ENCODE measurements at regions not wholly inside any gene's neighbourhood (a gene's known extent, or its start where the extent isn't known, plus 50 kb on each side); places are given as distances from the start of the nearest gene placed in this dataset.
"Not testable (repeated sequence)": the region's sequence is repeated elsewhere in the genome, so short reads cannot be mapped to it uniquely, and the experiment has no call there.

DNA sequence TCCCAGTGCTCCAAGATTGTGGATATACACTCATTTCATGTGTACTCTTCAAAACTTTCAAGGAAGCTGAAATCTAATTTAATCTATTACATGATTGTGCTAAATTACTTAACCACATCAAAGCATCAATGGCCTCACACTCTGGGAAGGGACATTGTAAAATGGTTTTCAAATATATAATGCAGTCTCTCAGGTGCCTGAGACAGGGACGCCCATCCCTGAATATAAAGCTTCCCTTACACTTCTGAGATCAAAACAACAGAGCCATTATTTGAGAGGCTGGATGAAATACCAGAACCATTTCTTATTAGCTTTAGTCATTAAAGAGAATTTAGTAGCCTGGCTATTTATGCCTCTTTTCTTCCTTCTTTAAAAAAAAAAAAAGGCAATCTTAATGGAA, 259.2 kb upstream of the NFIA start:
- H3K4me3 Mint-ChIP-seq = no peak overlapping the region
- ATAC-seq = no peak
- no peaks in the 10 kb centered on the region for H3K27me3 Mint-ChIP-seq
- no peak for DNase-seq
- no peak overlapping the region for H3K27ac Mint-ChIP-seq
- no peaks in the 10 kb centered on the region for H3K4me1 Mint-ChIP-seq
- peaks cover 0 to 10% of the 10 kb centered on the region in 2 donors for H3K9me3 Mint-ChIP-seq

DNA sequence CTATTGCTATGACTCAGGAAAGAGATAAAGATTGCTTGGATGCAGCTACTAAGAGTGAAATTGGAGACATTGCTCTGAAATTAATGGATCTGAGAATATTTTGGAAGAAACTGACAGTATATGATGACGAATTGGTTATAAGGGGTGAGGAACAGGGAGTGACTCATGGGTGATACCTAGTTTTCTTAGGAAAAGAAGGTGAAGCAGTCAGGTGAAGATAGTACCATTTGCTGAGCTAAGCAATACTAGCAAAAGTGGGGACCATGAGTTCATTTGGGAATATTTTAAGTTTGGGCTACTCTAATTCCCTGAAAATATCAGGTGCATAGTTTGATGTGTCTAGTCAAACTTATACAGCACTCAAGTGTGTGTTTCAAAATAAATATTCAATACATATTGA, 260.1 kb upstream of the NFIA start:
- peaks cover 0 to 10% of the 10 kb centered on the region in 2 donors for H3K9me3 Mint-ChIP-seq
- H3K27me3 Mint-ChIP-seq = no peaks in the 10 kb centered on the region
- DNase-seq (no peak), ATAC-seq (no peak)
- H3K4me3 Mint-ChIP-seq = no peak overlapping the region
- no peak overlapping the region for H3K27ac Mint-ChIP-seq
- H3K4me1 Mint-ChIP-seq = no peaks in the 10 kb centered on the region

DNA sequence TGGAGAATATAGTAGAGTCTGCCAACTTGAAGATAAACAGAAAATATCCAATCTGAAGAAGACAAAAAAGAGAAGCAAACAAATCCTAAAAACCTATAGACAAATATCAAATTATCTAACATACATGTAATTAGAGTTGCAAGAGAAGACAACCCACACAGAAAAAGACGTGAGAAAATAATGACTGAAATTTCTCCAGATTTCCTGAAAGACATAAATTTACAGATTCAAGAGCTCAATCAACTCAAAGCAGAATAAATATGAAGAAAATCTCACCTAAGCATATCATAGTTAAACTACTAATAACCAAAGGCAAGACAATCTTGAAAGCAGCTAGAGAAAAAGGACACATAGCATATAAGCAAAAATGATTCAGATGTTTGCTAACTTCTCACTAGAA, 261.2 kb upstream of the NFIA start:
- DNase-seq (no peak), ATAC-seq (no peak)
- H3K4me1 Mint-ChIP-seq = no peaks in the 10 kb centered on the region
- H3K9me3 Mint-ChIP-seq = peaks cover 0 to under 1% of the 10 kb centered on the region in 2 donors
- H3K27me3 Mint-ChIP-seq = no peaks in the 10 kb centered on the region
- H3K27ac Mint-ChIP-seq = no peak overlapping the region
- no peak overlapping the region for H3K4me3 Mint-ChIP-seq

DNA sequence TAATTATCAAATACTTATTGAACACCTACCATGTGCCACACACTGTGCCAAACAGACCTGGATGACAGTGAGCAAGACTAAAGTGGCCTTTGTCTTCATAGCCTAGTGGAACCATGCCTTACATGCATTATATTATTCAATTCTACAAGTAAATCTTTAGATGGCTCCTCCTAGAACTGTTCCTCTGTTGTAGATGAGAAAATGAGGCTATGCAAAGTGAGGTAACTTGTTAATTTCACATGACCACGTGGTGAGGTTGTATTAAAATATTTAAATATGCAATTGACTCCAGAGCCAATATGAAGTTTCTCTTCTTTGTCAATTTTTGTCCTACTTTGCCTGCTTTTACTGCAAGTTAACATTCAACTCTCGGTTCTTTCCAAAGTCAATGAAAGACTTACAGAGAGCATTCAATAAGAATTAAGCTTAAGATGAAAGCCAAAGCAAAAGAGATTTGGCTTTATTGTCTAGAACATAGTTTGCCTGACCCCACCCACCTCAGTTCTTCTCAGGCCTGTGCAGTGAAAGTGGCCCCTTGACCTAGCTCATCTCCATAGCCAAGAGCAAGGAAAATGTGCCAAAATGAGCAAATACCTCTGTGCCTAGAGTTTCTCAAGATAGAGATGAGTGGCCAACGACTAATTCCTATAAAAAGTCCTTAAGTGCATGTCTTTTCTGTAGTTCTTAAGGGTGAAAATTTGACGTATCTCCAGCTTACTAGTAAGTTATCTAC, 263.2 kb upstream of the NFIA start:
- Mint-ChIP-seq H3K4me1 (no peaks in the 10 kb centered on the region), H3K27me3 (no peaks in the 10 kb centered on the region), H3K9me3 (no peaks in the 10 kb centered on the region), H3K4me3 (no peak overlapping the region), H3K27ac (no peak overlapping the region)
- no peak for DNase-seq
- no peak for ATAC-seq

DNA sequence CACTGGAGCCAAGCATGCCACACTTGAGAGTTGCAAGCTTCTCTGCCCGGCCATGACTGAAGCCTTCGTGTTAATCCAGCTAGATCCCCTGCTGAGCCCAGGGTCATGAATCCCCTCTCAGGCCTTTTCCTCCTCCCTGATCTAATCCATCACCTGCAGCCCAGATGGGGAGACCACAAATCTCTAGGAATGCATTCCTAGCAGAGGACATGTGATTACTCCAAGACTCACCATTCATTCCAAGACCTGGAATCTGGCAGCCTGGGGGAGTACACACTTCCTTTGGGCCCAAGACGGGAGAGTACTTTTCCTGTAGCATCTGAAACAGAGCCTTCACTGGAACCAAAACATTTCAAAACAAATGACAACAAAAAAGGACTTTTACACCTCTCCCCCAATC, 269.3 kb upstream of the NFIA start:
- Mint-ChIP-seq H3K9me3 (no peaks in the 10 kb centered on the region), H3K4me3 (no peak overlapping the region), H3K27me3 (peaks cover 10% of the 10 kb centered on the region), H3K27ac (peak overlapping the region; percentile 23 to 36), H3K4me1 (no peaks in the 10 kb centered on the region)
- ATAC-seq (no peak), DNase-seq (no peak)

DNA sequence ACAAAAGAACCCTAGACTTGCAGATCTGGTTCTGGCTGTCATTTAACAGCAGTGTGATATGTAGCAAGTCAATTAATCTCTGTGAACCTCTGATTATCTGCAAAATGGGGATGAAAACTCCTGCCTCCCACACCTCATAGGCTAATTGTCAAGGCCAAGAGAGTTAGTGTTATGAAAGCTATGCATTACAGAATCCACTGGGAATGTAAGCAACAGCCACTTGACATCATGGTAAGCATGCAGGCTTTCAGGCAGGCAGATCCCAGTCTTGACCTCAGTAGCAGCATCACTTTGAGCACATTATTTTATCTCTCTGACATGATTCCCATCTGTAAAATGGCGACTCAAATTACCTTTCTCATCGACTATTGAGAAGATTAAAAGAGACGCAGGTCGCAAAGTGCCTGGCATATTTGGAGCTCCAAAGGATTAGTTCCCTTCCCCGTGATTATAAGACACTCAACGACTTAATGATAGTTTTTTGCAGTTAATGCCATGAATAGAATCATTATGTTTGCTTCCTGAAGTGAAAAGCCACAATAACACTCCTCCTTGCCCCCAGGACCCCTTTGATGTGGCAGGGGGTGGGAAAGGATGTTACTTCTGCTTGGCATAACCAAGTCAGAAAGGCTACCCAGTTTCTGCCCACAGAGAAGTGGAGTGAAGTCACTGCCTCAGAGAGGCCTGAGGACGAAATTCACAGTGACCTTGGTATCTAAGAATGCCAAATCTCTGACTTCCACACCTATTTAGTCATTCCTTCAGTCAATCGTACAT, 273.0 kb upstream of the NFIA start:
- ATAC-seq = no peak
- H3K4me3 Mint-ChIP-seq = no peak overlapping the region
- peaks cover 12 to 15% of the 10 kb centered on the region in 2 donors for H3K9me3 Mint-ChIP-seq
- H3K27me3 Mint-ChIP-seq = peaks cover 10% of the 10 kb centered on the region
- H3K27ac Mint-ChIP-seq = no peak overlapping the region
- DNase-seq = no peak
- H3K4me1 Mint-ChIP-seq = no peaks in the 10 kb centered on the region

DNA sequence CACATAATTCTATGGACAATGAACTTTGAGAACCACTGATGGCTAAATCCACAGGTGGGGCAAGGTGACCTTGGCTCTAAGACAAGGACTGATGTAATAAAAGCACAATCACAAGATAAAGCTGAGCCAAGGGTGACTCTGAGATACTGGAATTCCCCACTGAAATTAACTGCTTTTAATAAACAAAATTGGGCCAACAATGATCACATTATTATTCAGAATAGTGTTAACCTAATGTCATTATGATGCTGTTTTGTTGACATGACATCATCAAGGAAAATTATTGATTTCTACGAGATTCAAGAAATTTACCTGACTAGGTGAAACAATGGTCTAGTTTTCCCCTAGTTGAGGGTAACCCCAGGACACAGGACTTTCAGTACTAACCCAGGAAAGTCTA, 273.7 kb upstream of the NFIA start:
- H3K9me3 Mint-ChIP-seq = peaks cover 12 to 15% of the 10 kb centered on the region in 2 donors
- DNase-seq (no peak), ATAC-seq (no peak)
- H3K27ac Mint-ChIP-seq = no peak overlapping the region
- peaks cover 10% of the 10 kb centered on the region for H3K27me3 Mint-ChIP-seq
- H3K4me3 Mint-ChIP-seq = no peak overlapping the region
- no peaks in the 10 kb centered on the region for H3K4me1 Mint-ChIP-seq

DNA sequence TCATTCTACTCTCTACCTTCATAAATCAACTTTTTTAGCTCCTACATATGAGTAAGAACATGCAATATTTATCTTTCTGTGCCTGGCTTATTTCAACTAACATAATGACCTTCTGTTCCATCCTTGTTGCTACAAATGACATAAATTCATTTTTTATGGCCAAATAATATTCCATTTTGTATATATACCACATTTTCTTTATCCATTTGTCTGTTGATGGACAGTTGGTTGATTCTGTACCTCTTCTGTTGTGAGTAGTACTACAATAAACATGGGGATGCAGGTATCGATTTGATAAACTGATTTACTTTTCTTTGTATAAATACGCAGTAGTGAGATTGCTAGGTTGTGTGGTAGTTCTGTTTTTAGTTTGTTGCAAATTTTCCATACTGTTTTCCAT, 279.5 kb upstream of the NFIA start:
- DNase-seq = no peak
- Mint-ChIP-seq H3K4me3 (no peak overlapping the region), H3K4me1 (no peaks in the 10 kb centered on the region), H3K27ac (no peak overlapping the region), H3K27me3 (no peaks in the 10 kb centered on the region), H3K9me3 (peaks cover 14 to 18% of the 10 kb centered on the region in 2 donors)
- no peak for ATAC-seq

DNA sequence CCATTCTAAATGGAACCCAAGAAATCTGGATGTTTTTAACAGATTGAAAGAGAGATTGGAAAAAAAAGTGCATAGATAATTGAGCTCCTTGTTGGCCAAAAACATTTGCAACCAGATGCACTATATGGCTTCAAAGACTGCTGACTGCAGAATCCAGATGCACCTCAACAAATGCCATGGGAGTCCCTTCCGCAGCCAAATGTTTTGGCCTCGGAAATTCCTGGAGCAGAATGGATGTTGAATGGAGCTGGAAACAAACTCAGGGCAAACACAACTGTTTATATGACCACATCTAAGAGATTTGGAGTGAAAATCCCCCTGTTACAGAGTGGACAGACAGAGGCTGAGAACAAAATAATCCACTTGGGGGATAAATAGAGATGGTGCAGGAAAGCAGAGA, 285.0 kb upstream of the NFIA start:
- Mint-ChIP-seq H3K27me3 (no peaks in the 10 kb centered on the region), H3K9me3 (no peaks in the 10 kb centered on the region)

DNA sequence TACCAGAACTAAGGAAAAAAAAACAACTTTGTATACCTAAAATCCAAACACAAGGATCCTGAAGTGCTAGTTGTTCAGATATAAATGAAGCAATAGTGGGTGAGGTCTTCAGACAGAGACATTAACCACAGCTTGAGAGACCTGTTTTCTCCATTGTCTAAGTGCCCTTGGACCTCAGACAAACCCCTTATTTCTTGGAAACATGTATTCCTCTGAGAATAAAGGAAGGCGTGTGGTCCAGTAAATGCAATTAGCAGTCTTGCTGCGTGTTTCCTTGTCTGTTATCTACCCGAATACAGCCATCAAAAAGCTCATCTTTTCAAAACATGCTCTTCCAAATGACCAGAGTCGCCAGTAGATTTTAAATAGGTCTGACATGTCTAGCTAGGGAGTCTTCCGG, 291.1 kb upstream of the NFIA start:
- no peak for ATAC-seq
- H3K4me3 Mint-ChIP-seq = no peak overlapping the region
- H3K4me1 Mint-ChIP-seq = no peaks in the 10 kb centered on the region
- no peak overlapping the region for H3K27ac Mint-ChIP-seq
- no peaks in the 10 kb centered on the region for H3K27me3 Mint-ChIP-seq
- DNase-seq = no peak
- no peaks in the 10 kb centered on the region for H3K9me3 Mint-ChIP-seq

More for the DNA sequence above, 285.0 kb upstream of the NFIA start:
- Mint-ChIP-seq H3K27ac (no peak overlapping the region), H3K4me1 (no peaks in the 10 kb centered on the region), H3K4me3 (no peak overlapping the region)
- ATAC-seq (no peak), DNase-seq (no peak)

DNA sequence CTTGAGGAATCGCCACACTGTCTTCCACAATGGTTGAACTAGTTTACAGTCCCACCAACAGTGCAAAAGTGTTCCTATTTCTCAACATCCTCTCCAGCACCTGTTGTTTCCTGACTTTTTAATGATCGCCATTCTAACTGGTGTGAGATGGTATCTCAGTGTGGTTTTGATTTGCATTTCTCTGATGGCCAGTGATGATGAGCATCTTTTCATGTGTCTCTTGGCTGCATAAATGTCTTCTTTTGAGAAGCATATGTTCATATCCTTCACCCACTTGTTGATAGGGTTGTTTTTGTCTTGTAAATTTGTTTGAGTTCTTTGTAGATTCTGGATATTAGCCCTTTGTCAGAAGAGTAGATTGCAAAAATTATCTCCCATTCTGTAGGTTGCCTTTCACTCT, 309.3 kb upstream of the NFIA start:
- peaks cover 0 to 19% of the 10 kb centered on the region in 2 donors for H3K9me3 Mint-ChIP-seq
- not testable (repeated sequence) for ATAC-seq, H3K4me3 Mint-ChIP-seq, H3K27me3 Mint-ChIP-seq, H3K4me1 Mint-ChIP-seq, H3K27ac Mint-ChIP-seq, DNase-seq

DNA sequence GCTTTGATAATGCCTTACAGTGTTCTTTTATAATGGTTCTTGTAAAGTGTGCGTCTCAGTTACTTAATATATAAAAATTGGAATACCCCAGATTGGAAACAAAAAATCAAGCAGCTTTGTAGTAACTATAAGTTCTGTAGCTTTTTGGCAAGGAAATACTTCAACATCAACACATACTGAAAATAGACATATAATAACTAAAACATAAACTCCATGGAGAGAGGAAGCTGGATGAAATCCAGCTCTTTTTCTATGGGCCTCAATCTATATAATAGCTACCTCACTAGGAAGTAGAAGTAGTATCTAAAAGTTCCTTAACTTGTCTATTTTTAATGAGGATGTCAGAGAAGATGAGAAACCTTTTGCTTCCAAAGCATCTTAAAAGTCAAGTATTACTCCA, 313.3 kb upstream of the NFIA start:
- DNase-seq = no peak
- ATAC-seq = no peak
- peaks cover 0 to 12% of the 10 kb centered on the region in 2 donors for H3K9me3 Mint-ChIP-seq
- H3K27ac Mint-ChIP-seq = no peak overlapping the region
- no peak overlapping the region for H3K4me3 Mint-ChIP-seq
- no peaks in the 10 kb centered on the region for H3K4me1 Mint-ChIP-seq
- H3K27me3 Mint-ChIP-seq = no peaks in the 10 kb centered on the region

DNA sequence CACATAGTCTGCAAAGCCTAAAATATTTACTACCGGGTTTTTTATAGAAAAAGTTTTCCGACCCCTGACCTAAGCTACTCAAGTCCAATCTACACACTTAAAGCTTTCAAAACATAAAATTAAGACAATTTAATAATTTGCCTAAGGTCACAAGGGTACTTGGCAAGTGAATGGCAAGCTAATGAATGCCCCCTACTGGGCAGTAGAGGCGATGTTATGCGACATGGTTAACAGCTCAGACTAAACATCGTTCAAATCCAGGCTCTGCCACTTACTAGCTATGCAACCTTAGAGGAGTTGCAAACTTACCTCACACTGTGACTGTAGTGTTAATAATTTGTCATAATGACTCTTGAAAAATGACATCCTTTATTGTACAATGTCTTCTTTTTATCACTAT, 317.2 kb upstream of the NFIA start:
- H3K27ac Mint-ChIP-seq = no peak overlapping the region

DNA sequence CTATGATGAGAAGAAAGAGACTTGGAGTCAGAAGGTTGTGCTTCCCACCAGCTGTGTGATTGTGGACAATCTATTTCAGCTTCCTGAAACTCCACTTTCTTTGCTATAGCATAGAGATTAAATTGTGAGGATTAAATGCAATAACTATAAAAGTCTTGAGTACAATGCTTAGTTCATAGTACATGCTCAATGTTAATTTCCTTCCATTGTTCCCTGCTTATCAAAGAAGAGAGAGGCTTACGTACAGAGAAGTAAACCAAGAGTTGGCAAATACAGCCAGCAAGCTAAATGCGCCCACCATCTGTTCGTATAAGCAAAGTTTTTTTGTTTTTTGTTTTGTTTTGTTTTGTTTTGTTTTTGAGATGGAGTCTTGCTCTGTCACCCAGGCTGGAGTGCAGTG, 317.9 kb upstream of the NFIA start:
- Mint-ChIP-seq H3K4me1 (no peaks in the 10 kb centered on the region), H3K9me3 (no peaks in the 10 kb centered on the region), H3K4me3 (no peak overlapping the region), H3K27ac (no peak overlapping the region), H3K27me3 (no peaks in the 10 kb centered on the region)
- no peak for DNase-seq
- ATAC-seq = no peak

More for the DNA sequence above, 317.2 kb upstream of the NFIA start:
- Mint-ChIP-seq H3K9me3 (no peaks in the 10 kb centered on the region), H3K4me3 (no peak overlapping the region), H3K4me1 (no peaks in the 10 kb centered on the region), H3K27me3 (no peaks in the 10 kb centered on the region)
- no peak for ATAC-seq
- peak in 1 of 2 donors; percentile 10 for DNase-seq

DNA sequence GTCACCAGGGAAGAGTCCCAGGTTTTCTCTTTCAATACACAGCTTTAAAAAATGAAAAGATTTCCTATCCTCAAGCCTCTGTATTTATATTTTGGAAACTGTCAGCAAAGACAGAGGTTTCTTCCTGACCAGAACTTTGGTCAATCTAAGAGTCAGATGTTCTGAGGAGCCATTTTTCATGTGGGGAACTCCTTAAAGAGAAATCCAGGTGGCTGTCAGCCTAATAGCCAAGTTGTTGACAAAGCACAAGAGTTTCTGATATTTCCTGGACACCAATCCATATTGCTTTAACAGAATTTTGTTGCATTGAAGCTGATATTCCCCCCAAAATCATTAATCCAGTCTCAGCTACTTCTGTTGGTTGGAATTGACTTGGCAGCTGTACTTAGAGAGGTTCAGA, 318.6 kb upstream of the NFIA start:
- Mint-ChIP-seq H3K4me1 (no peaks in the 10 kb centered on the region), H3K9me3 (no peaks in the 10 kb centered on the region), H3K4me3 (no peak overlapping the region), H3K27ac (no peak overlapping the region), H3K27me3 (no peaks in the 10 kb centered on the region)
- DNase-seq = no peak
- no peak for ATAC-seq

DNA sequence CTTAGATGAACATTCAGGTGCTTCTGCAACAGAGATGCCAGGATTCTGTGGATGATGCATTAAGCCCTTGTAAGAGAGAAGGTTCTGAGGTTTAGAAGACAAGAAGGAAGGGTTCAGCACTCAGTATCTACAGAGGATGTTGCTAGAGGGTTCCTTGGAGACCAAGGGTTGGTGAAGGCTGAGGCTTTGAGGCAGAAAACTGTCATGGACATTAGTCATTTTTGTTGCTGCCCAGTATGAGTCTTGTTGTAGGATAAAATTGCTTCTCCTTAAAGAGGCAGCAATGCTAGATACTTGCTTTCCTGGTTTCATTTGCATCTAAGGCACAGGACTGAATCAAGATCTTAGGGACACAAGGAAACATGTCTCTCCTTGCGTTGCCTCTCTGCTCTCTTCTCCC, 319.4 kb upstream of the NFIA start:
- H3K4me3 Mint-ChIP-seq = no peak overlapping the region

More for the DNA sequence above, 319.4 kb upstream of the NFIA start:
- Mint-ChIP-seq H3K27me3 (no peaks in the 10 kb centered on the region), H3K27ac (no peak overlapping the region), H3K9me3 (no peaks in the 10 kb centered on the region), H3K4me1 (no peaks in the 10 kb centered on the region)
- ATAC-seq = no peak
- DNase-seq = no peak

All from stimulated activated naive CD8-positive, alpha-beta T cell treated with anti-CD3 and anti-CD28 coated beads, Interleukin-15, amount 100 ng/mL, for 72 hours (primary cell).